ENCODE measurements at regions not wholly inside any gene's neighbourhood (a gene's known extent, or its start where the extent isn't known, plus 50 kb on each side); places are given as distances from the start of the nearest gene placed in this dataset.

DNA sequence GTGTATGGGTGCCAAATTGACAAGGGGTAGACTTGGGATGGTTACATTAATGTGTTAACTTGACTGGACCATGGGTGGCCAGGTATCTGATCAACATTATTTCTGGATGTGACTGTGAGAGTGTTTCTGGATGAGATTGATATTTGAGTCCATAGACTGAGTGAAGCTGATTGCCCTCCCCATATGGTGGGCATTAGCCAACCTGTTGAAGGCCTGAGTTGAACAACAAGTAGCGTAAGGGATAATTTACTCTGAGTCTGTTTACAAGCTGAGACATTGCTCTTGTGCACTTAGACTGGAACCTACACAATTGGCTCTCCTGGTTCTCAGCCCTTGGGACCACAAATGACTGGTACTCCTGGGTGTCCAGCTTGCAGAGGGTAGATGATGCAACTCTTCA is 240.1 kb downstream of the ASXL3 start:
- H3K79me2 ChIP-seq (ENCODE audit: low read length) = no peaks in the 10 kb centered on the region
- H3K36me3 ChIP-seq (replicated peaks; ENCODE audit: low read depth, low read length) = no peaks in the 10 kb centered on the region
- no peaks in the 10 kb centered on the region for H3K4me1 ChIP-seq (ENCODE audit: low read length)
- H3K4me3 ChIP-seq (ENCODE audit: low read length) = no peak overlapping the region
- H4K20me1 ChIP-seq (ENCODE audit: insufficient read depth, low read length) = no peaks in the 10 kb centered on the region
- no peak overlapping the region for H2AFZ ChIP-seq (ENCODE audit: low read depth, low read length)
- no peaks in the 10 kb centered on the region for H3K27me3 ChIP-seq (ENCODE audit: low read depth, low read length)
- H3K4me2 ChIP-seq (ENCODE audit: low read length) = no peak overlapping the region
- no peak overlapping the region for H3K27ac ChIP-seq (ENCODE audit: low read length)
- no peaks in the 10 kb centered on the region for H3K9me3 ChIP-seq (ENCODE audit: insufficient read depth, low read length)
- TF ChIP-seq, protein P1, sequence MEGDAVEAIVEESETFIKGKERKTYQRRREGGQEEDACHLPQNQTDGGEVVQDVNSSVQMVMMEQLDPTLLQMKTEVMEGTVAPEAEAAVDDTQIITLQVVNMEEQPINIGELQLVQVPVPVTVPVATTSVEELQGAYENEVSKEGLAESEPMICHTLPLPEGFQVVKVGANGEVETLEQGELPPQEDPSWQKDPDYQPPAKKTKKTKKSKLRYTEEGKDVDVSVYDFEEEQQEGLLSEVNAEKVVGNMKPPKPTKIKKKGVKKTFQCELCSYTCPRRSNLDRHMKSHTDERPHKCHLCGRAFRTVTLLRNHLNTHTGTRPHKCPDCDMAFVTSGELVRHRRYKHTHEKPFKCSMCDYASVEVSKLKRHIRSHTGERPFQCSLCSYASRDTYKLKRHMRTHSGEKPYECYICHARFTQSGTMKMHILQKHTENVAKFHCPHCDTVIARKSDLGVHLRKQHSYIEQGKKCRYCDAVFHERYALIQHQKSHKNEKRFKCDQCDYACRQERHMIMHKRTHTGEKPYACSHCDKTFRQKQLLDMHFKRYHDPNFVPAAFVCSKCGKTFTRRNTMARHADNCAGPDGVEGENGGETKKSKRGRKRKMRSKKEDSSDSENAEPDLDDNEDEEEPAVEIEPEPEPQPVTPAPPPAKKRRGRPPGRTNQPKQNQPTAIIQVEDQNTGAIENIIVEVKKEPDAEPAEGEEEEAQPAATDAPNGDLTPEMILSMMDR (IDR thresholded peaks at IDR 0.05; ENCODE audit: low read depth, low read length) = no peak
- TF ChIP-seq EZH2phosphoT487 (IDR thresholded peaks at IDR 0.05; ENCODE audit: low read depth) = no peak
- H3K9ac ChIP-seq (ENCODE audit: low read length) = no peak overlapping the region

- H4K20me1 ChIP-seq (ENCODE audit: insufficient read depth, low read length) = no peaks in the 10 kb centered on the region
- H3K79me2 ChIP-seq (ENCODE audit: low read length) = no peaks in the 10 kb centered on the region
- no peaks in the 10 kb centered on the region for H3K36me3 ChIP-seq (replicated peaks; ENCODE audit: low read depth, low read length)
- no peak overlapping the region for H3K4me2 ChIP-seq (ENCODE audit: low read length)
- no peak overlapping the region for H3K4me3 ChIP-seq (ENCODE audit: low read length)
- H3K9me3 ChIP-seq (ENCODE audit: insufficient read depth, low read length) = no peaks in the 10 kb centered on the region
- H3K27ac ChIP-seq (ENCODE audit: low read length) = no peak overlapping the region
- no peak overlapping the region for H2AFZ ChIP-seq (ENCODE audit: low read depth, low read length)
- no peak overlapping the region for H3K9ac ChIP-seq (ENCODE audit: low read length)
- H3K27me3 ChIP-seq (ENCODE audit: low read depth, low read length) = no peaks in the 10 kb centered on the region
- TF ChIP-seq EZH2phosphoT487 (IDR thresholded peaks at IDR 0.05; ENCODE audit: low read depth) = no peak
- TF ChIP-seq, protein P1 (IDR thresholded peaks at IDR 0.05; ENCODE audit: low read depth, low read length) = no peak
- H3K4me1 ChIP-seq (ENCODE audit: low read length) = no peaks in the 10 kb centered on the region
Observed at GRCh38 chr18:33817096-33817495, 239.1 kb downstream of the ASXL3 start.

DNA sequence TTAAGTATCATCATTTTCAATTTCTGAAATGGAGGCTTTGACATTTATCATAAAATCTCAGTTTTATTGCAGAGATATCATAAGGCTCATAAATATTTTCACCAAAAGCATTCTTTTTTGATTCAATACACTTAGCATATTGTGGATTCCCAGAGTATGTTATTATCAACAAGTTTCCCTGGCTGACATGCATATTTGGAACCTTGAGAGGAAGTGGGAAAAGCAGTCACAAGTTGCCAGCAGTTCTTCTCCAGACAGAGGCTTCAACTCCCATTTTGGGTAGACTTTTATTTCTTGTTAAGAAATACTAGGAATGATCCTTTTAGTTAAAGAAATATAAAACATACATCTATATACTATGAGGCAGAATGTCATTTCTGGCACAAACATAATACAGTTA is 236.5 kb downstream of the ASXL3 start:
- Histone ChIP-seq H3K9me3 (ENCODE audit: insufficient read depth, low read length) (no peaks in the 10 kb centered on the region), H3K4me3 (ENCODE audit: low read length) (no peak overlapping the region), H2AFZ (ENCODE audit: low read depth, low read length) (no peak overlapping the region), H3K36me3 (replicated peaks; ENCODE audit: low read depth, low read length) (no peaks in the 10 kb centered on the region), H3K27ac (ENCODE audit: low read length) (no peak overlapping the region), H3K79me2 (ENCODE audit: low read length) (no peaks in the 10 kb centered on the region), H4K20me1 (ENCODE audit: insufficient read depth, low read length) (no peaks in the 10 kb centered on the region), H3K9ac (ENCODE audit: low read length) (no peak overlapping the region), H3K4me2 (ENCODE audit: low read length) (no peak overlapping the region), H3K4me1 (ENCODE audit: low read length) (no peaks in the 10 kb centered on the region), H3K27me3 (ENCODE audit: low read depth, low read length) (no peaks in the 10 kb centered on the region)
- TF ChIP-seq EZH2phosphoT487 (IDR thresholded peaks at IDR 0.05; ENCODE audit: low read depth) = no peak
- TF ChIP-seq, protein P1 (IDR thresholded peaks at IDR 0.05; ENCODE audit: low read depth, low read length) = no peak

DNA sequence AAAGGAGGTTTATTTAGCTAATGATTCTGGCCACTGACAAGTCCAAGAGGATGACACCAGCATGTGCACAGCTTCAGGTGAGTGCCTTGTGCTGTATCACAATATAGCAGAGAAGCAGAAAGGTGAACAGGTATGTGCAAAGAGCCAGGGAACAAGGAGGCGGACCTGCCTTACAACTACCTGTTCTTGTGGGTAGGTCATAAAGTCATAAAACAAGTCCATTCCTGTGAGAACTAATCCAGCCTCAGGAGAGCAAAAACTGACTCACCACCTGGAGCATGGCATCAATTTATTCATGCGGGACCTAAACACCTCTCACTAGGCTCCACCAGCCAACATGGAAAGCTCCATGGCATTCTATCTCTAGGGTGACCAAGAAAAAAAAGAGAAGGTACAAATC is 234.2 kb downstream of the ASXL3 start:
- no peaks in the 10 kb centered on the region for H3K36me3 ChIP-seq (replicated peaks; ENCODE audit: low read depth, low read length)
- no peak overlapping the region for H3K4me3 ChIP-seq (ENCODE audit: low read length)
- no peak overlapping the region for H2AFZ ChIP-seq (ENCODE audit: low read depth, low read length)
- H3K27me3 ChIP-seq (ENCODE audit: low read depth, low read length) = no peaks in the 10 kb centered on the region
- no peaks in the 10 kb centered on the region for H4K20me1 ChIP-seq (ENCODE audit: insufficient read depth, low read length)
- no peak overlapping the region for H3K4me2 ChIP-seq (ENCODE audit: low read length)
- H3K79me2 ChIP-seq (ENCODE audit: low read length) = no peaks in the 10 kb centered on the region
- H3K9me3 ChIP-seq (ENCODE audit: insufficient read depth, low read length) = no peaks in the 10 kb centered on the region
- H3K4me1 ChIP-seq (ENCODE audit: low read length) = no peaks in the 10 kb centered on the region
- H3K27ac ChIP-seq (ENCODE audit: low read length) = no peak overlapping the region
- H3K9ac ChIP-seq (ENCODE audit: low read length) = no peak overlapping the region
- TF ChIP-seq, protein P1 (IDR thresholded peaks at IDR 0.05; ENCODE audit: low read depth, low read length) = no peak
- no peak for TF ChIP-seq EZH2phosphoT487 (IDR thresholded peaks at IDR 0.05; ENCODE audit: low read depth)

All from OCI-LY3 (cell line).